Upper lobe of left lung (tissue), 4 donors: ENCODE measurements at regions not wholly inside any gene's neighbourhood (a gene's known extent, or its start where the extent isn't known, plus 50 kb on each side); places are given as distances from the start of the nearest gene placed in this dataset.

ENCODE experiments used
- EP300 ChIP-seq, 4 donors: sonication (generic); formaldehyde crosslinking; IDR thresholded peaks; one replicate each; pipeline ENCODE4 v1.5.1; 2017; ENCODE audit warnings: antibody characterized with exemption in 4 of 4, control low read depth in 2 of 4
- POLR2A ChIP-seq, 4 donors: fragments of 450-650 bp; IDR thresholded peaks; one replicate each; pipeline ENCODE4 v1.5.1; 2016 to 2017; ENCODE audit warnings: antibody characterized with exemption in 4 of 4, mild to moderate bottlenecking in 2 of 4
- POLR2AphosphoS5 ChIP-seq, 2 donors: sonication (generic); formaldehyde crosslinking; IDR thresholded peaks; one replicate each; pipeline ENCODE4 v1.5.1; 2017; ENCODE audit warnings: antibody characterized with exemption in 2 of 2
- TF ChIP-seq, protein P1 (sequence below), 6 experiments: fragments of 450-650 bp in 4 of 6; fragments of 200-600 bp in 2 of 6; sonication (generic) in 2 of 6; IDR thresholded peaks; one replicate each; pipeline ENCODE4 v1.5.1; 2016 to 2019; ENCODE audit warnings: antibody characterized with exemption in 6 of 6

DNA sequence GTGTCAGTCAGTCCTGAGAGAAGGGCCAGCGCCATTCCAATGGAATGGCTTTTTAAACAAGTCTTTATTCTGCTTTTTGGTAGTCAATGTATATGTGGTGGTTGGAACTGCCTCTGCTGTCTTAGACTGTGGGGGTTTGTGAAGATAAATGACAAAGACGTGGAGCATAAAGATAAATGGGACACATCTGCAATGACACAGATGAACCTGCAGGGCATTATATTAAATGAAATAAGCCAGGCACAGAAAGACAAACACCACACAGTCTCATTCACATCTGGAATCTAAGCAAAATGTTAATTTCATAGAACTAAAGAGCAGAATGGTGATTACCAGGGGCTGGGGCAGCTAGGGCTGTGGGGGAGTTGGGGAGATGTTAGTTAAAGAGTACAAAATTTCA, 912.8 kb upstream of the MAN1A1 start:
- TF ChIP-seq, protein P1, sequence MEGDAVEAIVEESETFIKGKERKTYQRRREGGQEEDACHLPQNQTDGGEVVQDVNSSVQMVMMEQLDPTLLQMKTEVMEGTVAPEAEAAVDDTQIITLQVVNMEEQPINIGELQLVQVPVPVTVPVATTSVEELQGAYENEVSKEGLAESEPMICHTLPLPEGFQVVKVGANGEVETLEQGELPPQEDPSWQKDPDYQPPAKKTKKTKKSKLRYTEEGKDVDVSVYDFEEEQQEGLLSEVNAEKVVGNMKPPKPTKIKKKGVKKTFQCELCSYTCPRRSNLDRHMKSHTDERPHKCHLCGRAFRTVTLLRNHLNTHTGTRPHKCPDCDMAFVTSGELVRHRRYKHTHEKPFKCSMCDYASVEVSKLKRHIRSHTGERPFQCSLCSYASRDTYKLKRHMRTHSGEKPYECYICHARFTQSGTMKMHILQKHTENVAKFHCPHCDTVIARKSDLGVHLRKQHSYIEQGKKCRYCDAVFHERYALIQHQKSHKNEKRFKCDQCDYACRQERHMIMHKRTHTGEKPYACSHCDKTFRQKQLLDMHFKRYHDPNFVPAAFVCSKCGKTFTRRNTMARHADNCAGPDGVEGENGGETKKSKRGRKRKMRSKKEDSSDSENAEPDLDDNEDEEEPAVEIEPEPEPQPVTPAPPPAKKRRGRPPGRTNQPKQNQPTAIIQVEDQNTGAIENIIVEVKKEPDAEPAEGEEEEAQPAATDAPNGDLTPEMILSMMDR (IDR thresholded peaks at IDR 0.05): no peak
- TF ChIP-seq EP300 (IDR thresholded peaks at IDR 0.05) (no peak), POLR2A (IDR thresholded peaks at IDR 0.05) (no peak), POLR2AphosphoS5 (IDR thresholded peaks at IDR 0.05) (no peak)
